Progenitor cell of endocrine pancreas (in vitro differentiated cells): ENCODE measurements at regions not wholly inside any gene's neighbourhood (a gene's known extent, or its start where the extent isn't known, plus 50 kb on each side); places are given as distances from the start of the nearest gene placed in this dataset.
"Not testable (repeated sequence)": the region's sequence is repeated elsewhere in the genome, so short reads cannot be mapped to it uniquely, and the experiment has no call there.

Experiments
- DNase-seq: peaks from one replicate; pipeline ENCODE4 v3.0.0; 2021; ENCODE audit warnings: low spot score; ENCODE audit not compliant: unreplicated experiment
- H3K27ac Mint-ChIP-seq: 2 replicates; pipeline ENCODE4 v1.8.0; 2021; ENCODE audit warnings: mild to moderate bottlenecking, moderate library complexity, mixed read lengths
- H3K27me3 Mint-ChIP-seq: 2 replicates; pipeline ENCODE4 v1.8.0; 2021; ENCODE audit warnings: mixed read lengths
- H3K36me3 Mint-ChIP-seq: 2 replicates; pipeline ENCODE4 v1.8.0; 2022; ENCODE audit warnings: mixed read lengths; ENCODE audit not compliant: insufficient read depth
- H3K4me1 Mint-ChIP-seq: 2 replicates; pipeline ENCODE4 v1.8.0; 2021; ENCODE audit warnings: low read depth, mixed read lengths
- H3K4me3 Mint-ChIP-seq: 2 replicates; pipeline ENCODE4 v1.8.0; 2021; ENCODE audit warnings: low read depth, mild to moderate bottlenecking, moderate library complexity, mixed read lengths
- H3K9me3 Mint-ChIP-seq: 2 replicates; pipeline ENCODE4 v1.8.0; 2021; ENCODE audit warnings: low read depth, mixed read lengths
- TF ChIP-seq, protein P1 (sequence below): fragments of 200-600 bp; sonication (generic); IDR thresholded peaks from one replicate; pipeline ENCODE4 v1.5.0; 2021; ENCODE audit warnings: antibody characterized with exemption, mild to moderate bottlenecking; ENCODE audit not compliant: unreplicated experiment

DNA sequence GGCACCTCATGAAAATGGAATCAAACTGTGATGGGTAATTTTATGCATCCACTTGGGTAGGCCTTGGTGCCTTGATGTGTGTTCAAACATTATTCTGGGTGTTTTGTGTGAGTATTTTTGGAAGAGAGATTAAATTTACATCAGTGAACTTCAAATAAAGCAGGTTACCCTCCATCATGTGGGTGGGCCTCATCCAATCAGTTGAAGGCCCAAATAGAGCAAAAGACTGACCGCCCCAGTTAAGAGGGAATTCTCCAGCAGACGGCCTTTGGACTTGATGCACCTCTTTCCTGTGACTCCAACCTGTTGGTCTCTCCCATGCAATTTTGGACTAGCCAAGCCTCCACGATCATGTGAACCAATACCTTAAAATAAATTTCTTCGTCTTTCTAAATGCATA is 97.7 kb upstream of the DPP6 start:
- H3K9me3 Mint-ChIP-seq, result peaks cover 62% of the 10 kb centered on the region
- TF ChIP-seq, protein P1, sequence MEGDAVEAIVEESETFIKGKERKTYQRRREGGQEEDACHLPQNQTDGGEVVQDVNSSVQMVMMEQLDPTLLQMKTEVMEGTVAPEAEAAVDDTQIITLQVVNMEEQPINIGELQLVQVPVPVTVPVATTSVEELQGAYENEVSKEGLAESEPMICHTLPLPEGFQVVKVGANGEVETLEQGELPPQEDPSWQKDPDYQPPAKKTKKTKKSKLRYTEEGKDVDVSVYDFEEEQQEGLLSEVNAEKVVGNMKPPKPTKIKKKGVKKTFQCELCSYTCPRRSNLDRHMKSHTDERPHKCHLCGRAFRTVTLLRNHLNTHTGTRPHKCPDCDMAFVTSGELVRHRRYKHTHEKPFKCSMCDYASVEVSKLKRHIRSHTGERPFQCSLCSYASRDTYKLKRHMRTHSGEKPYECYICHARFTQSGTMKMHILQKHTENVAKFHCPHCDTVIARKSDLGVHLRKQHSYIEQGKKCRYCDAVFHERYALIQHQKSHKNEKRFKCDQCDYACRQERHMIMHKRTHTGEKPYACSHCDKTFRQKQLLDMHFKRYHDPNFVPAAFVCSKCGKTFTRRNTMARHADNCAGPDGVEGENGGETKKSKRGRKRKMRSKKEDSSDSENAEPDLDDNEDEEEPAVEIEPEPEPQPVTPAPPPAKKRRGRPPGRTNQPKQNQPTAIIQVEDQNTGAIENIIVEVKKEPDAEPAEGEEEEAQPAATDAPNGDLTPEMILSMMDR, result no peak
- H3K36me3 Mint-ChIP-seq, result peaks cover 4% of the 10 kb centered on the region
- no peaks in the 10 kb centered on the region for H3K27me3 Mint-ChIP-seq
- H3K27ac Mint-ChIP-seq, result no peak overlapping the region
- DNase-seq, result no peak
- no peak overlapping the region for H3K4me3 Mint-ChIP-seq
- no peaks in the 10 kb centered on the region for H3K4me1 Mint-ChIP-seq

DNA sequence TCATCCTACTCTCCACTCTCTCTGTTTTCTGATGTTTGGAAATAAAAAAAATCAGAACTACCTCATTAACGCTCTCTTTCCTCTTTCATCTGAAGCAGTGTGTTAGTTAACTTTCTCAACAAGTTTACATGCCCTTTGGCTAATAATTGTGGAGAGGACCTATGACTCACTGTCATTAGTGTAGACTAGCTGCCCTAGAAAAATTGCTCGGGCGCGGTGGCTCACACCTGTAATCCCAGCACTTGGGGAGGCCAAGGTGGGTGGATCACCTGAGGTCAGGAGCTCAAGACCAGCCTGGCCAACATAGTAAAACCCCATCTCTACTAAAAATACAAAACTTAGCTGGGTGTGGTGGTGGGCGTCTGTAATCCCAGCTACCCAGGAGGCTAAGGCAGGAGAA is 94.5 kb upstream of the DPP6 start:
- not testable (repeated sequence) for H3K4me3 Mint-ChIP-seq, H3K27ac Mint-ChIP-seq, H3K36me3 Mint-ChIP-seq, H3K27me3 Mint-ChIP-seq, DNase-seq, H3K4me1 Mint-ChIP-seq
- H3K9me3 Mint-ChIP-seq, result peaks cover 41% of the 10 kb centered on the region

DNA sequence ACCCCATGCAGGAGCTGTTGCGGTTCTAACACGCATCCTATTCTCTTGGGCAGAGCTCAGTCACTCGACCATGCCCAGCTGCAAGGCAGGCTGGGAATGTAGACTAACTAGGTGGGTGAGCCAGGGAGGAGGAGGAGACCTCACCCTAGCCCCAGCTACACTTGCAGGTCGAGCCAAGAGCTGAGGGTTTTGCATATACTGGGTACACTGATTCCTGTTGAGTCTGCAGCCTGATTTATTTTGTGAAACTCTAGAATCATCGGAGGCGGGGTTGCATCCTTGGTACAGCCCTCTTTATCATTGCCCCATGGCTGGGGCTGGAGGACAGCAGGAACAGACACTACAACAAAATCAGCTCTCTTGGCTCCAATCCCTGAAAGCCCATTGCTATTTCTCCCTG is 93.8 kb upstream of the DPP6 start:
- DNase-seq, H3K4me3 Mint-ChIP-seq, H3K4me1 Mint-ChIP-seq, H3K27me3 Mint-ChIP-seq, H3K36me3 Mint-ChIP-seq, H3K27ac Mint-ChIP-seq: not testable (repeated sequence)
- peaks cover 44% of the 10 kb centered on the region for H3K9me3 Mint-ChIP-seq

DNA sequence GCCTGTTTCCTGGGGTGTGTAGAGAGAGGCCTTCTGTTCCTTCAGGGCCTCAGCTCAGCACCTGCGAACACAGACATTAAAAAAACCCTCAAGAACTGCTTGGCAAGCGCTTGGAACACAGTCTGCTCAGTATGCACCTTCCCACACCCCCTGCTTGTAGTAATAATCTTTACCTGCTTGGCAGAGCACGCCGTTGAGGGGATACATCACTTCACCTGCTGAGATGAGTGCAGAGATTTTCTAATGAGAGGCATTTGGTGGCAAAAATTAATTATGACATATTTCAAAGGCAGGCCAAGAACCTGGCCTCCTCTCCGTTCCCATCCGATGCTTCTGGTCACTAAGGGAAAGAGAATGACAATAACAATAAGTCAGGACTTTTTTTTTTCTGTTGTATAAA is 93.4 kb upstream of the DPP6 start:
- H3K36me3 Mint-ChIP-seq, H3K4me3 Mint-ChIP-seq, H3K27ac Mint-ChIP-seq, H3K4me1 Mint-ChIP-seq, DNase-seq, H3K27me3 Mint-ChIP-seq: not testable (repeated sequence)
- H3K9me3 Mint-ChIP-seq, result peaks cover 40% of the 10 kb centered on the region

DNA sequence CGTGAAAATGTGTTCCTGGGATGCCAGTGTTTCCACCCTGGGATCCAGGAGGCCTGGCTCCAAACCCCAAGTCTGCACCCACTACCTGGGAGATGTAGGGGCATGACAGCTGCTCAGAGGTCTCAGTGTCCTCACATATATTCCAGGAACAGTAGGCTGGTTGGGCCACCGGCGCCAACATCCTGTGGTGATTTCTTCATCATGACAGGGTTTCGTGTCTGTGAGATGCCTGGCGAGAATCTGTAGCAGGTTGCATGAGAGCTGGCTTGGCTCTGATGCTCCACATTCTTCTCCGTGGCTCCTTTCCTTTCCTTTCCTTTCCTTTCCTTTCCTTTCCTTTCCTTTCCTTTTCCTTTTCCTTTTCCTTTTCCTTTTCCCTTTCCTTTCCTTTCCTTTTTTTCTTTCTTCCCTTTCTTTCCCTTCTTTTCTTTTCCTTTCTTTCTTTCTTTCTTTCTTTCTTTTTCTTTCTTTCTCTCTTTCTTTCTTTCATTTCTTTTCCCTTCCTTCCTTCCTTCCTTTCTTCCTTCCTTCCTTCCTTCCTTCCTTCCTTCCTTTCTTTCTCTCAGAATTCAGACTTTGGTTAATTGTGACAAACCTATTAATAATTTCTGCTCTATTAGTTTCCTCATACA is 87.6 kb upstream of the DPP6 start:
- H3K27me3 Mint-ChIP-seq, H3K36me3 Mint-ChIP-seq, H3K4me1 Mint-ChIP-seq, H3K4me3 Mint-ChIP-seq, DNase-seq, H3K27ac Mint-ChIP-seq: not testable (repeated sequence)
- H3K9me3 Mint-ChIP-seq, result peaks cover 19% of the 10 kb centered on the region

DNA sequence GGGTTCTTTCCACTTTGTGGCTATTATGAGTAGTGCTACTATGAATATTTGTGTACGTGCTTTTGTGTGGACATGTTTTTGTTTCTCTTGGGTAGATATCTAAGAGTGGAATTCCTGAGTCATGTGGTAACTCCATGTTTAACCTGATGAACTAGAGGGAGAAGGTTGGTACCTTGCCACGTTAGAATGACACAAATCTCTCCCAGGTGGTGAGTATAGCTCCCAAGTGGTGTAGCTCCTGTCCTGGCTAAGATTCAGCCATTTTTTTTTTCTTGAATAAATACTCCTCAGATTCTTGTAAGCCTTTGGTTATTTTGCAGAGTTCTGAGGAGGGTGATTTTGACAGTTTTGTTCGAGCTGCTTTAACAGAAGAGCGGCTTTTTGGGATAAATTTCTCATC is 83.2 kb upstream of the DPP6 start:
- peaks cover 21% of the 10 kb centered on the region for H3K9me3 Mint-ChIP-seq
- H3K4me1 Mint-ChIP-seq, H3K27ac Mint-ChIP-seq, DNase-seq, H3K36me3 Mint-ChIP-seq, H3K4me3 Mint-ChIP-seq, H3K27me3 Mint-ChIP-seq: not testable (repeated sequence)

DNA sequence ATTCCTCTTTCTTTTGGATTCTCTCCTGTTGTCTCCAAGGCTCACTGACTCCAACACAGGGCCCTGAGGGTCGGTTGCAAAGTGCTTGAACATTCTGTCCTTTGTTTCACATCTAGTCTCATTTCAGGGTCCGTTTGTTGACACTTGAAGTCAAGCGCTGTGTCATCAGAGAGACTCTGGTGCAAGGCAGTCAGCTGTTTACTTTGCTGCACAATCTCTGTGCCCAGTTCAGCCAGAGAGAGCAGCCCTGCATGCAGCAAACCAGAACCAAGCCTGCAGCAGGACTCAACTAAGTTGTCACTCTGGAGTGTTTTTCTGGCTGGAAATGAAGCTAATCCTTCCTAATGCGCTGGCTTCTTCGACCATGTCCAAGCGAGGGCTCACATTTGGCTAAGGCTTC is 77.6 kb upstream of the DPP6 start:
- not testable (repeated sequence) for H3K4me3 Mint-ChIP-seq, H3K27ac Mint-ChIP-seq, DNase-seq, H3K36me3 Mint-ChIP-seq, H3K27me3 Mint-ChIP-seq, H3K4me1 Mint-ChIP-seq
- H3K9me3 Mint-ChIP-seq, result peaks cover 25% of the 10 kb centered on the region

DNA sequence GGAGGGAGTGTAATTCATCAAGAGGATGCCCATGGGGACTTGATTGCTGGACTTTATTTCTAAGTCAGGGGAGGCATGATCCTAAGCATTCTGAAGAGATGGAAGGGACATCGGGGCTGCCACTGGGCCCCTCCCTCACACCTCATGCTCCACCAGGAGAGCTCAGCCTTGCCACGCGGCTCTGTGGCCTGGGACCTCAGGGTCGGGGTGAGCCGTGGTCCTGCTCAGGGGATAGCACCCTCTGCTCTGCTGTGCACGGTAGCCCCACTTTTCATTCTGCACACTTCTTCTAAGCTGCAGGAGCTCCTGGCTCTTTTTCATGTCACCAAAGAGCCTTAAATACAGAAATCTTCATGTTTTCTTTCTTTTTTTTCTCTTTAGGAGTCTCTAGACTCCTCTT is 75.5 kb upstream of the DPP6 start:
- H3K4me1 Mint-ChIP-seq, DNase-seq, H3K36me3 Mint-ChIP-seq, H3K27me3 Mint-ChIP-seq, H3K4me3 Mint-ChIP-seq, H3K27ac Mint-ChIP-seq: not testable (repeated sequence)
- H3K9me3 Mint-ChIP-seq, result peaks cover 35% of the 10 kb centered on the region

DNA sequence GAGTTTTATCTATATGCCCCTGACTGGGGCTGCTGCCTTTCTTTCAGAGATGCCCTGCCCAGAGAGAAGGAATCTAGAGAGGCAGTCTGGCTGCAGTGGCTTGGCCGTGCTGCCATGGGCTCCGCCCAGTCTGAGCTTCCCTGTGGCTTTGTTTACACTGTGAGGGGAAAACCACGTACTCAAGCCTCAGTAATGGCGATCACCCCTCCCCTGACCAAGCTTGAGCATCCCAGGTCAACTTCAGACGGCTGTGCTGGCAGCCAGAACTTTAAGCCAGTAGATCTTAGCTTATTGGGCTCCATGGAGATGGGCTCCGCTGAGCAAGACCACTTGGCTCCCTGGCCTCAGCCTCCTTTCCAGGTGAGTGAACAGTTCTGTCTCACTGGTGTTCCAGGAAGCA is 69.0 kb upstream of the DPP6 start:
- not testable (repeated sequence) for DNase-seq, H3K4me3 Mint-ChIP-seq, H3K4me1 Mint-ChIP-seq, H3K27me3 Mint-ChIP-seq, H3K27ac Mint-ChIP-seq, H3K36me3 Mint-ChIP-seq
- peaks cover 49% of the 10 kb centered on the region for H3K9me3 Mint-ChIP-seq

DNA sequence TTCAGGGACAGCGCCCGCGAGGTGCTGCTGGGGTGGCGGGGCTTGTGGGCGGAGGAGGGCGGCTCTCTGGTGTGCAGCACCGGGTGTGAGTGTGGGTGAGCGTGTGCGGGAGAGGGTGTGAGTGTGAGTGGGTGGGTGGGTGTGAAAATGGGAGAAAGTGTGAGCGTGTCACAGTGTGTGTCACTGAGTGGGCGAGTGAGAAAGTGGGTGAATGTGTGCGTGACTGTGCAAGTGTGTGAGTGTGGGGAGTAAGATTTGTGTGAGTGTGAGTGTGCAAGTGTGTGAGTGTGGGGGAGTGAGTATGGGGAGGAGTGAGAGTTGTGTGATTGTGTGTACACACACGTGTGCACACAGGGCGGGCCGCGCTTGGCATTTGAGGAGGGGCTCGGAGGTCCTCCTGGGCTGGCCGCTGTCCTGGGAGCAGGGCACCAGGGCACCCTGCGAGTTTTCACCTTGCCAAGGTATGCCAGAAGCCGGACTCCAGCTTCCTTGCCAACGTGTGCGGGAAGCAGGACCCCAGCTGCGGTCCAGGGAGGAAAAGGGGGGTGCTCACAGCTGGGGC is 63.1 kb upstream of the DPP6 start:
- H3K27me3 Mint-ChIP-seq, H3K4me1 Mint-ChIP-seq, H3K27ac Mint-ChIP-seq, H3K4me3 Mint-ChIP-seq, DNase-seq, H3K36me3 Mint-ChIP-seq: not testable (repeated sequence)
- H3K9me3 Mint-ChIP-seq, result peaks cover 38% of the 10 kb centered on the region

DNA sequence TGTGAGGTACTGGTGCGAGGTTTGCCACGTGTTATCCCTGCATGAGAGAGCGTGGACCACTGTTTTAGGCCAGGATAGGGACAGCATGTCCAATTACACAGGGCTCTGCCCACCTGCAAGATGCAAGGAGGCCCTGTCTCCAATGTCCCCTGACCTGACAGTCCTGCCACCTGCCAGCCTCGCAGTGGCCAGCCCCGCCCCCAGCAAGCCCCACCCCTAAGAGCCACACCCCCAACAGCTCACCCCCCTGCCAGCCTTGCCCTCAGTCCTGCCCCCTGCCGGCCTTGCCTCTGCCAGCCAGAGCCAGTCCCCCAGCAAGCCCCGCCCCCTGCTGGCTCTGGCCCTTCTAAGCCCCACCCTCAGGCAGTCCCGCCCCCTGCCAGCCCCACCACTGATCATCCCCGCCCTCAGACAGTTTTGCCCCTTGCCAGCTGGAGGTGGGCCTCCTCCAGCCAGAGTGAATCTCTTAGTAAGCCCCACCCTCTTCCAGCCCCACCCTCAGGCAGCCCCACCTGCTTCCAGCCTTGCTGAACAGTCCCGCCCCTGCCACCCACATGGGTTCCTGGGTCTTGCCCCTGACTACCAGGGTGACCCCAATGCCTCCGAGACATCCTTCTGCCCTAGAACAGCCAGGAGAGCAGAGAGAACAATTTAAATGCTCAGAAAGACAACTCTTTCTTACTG is 62.3 kb upstream of the DPP6 start:
- not testable (repeated sequence) for H3K27me3 Mint-ChIP-seq, H3K4me3 Mint-ChIP-seq, H3K36me3 Mint-ChIP-seq, DNase-seq, H3K27ac Mint-ChIP-seq, H3K4me1 Mint-ChIP-seq
- peaks cover 35% of the 10 kb centered on the region for H3K9me3 Mint-ChIP-seq

DNA sequence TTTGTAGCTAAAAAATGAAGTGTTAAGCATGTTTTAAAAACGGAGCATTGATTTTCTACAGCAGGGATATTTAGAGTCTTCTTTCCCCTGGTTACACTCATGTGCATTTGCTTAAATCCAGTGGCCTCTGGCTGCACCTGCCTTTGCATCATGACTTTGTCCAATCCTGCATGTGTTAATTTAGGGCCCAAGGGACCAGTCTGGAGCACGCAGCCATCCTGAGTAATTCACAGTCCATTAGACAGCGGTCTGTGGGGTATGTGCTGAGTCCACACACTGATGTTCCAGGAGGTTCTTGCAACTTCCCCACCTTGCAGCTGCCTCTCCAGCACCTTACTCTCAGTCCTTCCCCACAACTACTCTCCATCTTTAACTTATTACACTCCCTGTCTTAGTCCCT is 60.7 kb upstream of the DPP6 start:
- peaks cover 27% of the 10 kb centered on the region for H3K9me3 Mint-ChIP-seq
- not testable (repeated sequence) for DNase-seq, H3K36me3 Mint-ChIP-seq, H3K27ac Mint-ChIP-seq, H3K4me1 Mint-ChIP-seq, H3K4me3 Mint-ChIP-seq, H3K27me3 Mint-ChIP-seq
